SKM-1 (cell line): ENCODE measurements at regions not wholly inside any gene's neighbourhood (a gene's known extent, or its start where the extent isn't known, plus 50 kb on each side); places are given as distances from the start of the nearest gene placed in this dataset.

ENCODE experiments used
- DNase-seq: peaks from one replicate; lab custom pipeline; 2025; ENCODE audit not compliant: unreplicated experiment; lab: John Stamatoyannopoulos, UW

DNA sequence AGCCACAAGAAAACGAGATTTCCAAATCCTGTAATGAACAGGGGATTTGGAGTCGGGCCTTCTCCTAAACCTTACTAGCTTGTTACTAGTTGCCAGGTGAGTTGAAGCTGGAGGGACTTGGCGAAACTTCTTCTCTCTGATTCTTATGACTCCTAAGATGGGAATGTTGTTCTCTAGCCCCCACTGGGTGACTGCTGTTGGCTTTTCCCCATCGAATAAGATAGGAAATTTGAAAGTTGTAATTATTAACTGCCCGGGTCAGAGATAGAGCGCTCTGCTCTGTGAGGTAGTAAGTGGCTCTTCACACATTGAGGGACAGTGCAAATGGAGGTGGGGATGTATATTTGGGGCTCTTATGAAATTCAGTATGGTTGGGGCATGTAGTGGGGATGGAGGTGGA is 111.2 kb upstream of the MBNL2 start:
- no peak for DNase-seq

- DNase-seq, result no peak
Measured at GRCh38 chr13:97111756-97112155, 110.4 kb upstream of the MBNL2 start.

DNA sequence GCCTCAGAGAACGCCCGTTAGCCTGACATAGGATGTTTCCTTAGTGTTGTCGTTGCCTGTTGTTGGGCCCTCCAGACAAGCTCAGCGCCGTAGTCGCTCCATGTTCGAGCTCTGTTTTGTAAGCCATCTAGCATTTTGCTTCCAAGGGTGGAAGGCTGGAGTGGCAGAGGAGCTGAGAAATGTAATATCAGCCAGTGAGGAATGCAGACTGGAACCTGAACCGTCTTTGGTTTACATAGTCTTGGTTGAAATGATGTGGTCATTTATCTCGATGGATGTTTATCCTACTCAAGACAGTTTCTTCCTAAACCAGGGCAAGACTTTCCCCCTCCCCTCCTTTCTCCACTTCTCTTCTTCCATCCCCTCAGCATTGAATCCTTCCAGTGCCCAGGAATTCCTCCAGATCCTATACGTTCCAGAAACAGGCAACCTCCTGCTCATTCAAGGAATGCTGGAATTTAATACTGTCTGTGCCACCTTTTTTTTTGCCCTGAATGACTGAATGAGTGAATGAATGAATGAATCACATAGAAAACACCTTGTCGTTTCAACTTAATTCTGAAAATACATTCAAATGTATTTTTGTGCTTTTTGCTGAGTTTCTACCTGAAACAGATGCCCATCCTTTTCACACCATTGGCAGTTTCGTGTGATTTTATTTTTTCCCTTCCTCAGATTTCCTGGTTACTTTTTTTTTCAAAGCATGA is 109.5 kb upstream of the MBNL2 start:
- no peak for DNase-seq

GRCh38 chr13:97113231-97114001 is 108.7 kb upstream of the MBNL2 start:
- DNase-seq, result no peak

- DNase-seq, result no peak
Measured at GRCh38 chr13:97114651-97115050, 107.5 kb upstream of the MBNL2 start.

DNA sequence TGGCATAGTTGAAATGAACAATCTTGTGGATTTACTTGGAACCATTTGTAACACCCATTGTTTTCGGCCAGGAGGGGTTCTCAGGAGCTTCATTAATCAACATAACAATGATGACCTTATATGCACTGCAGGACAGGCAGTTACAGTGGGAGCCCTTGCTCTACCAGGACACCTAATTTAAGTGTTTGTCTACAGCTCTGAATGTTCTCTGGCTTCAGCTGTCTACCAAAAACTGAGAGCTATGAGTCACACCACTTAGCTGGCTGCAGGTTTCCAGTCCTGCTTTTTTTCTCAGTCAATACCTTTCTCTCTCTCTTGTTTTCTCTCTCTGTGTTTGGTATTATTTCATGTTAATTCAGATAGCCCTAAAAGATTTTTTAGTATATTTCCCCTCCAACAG is 105.4 kb upstream of the MBNL2 start:
- no peak for DNase-seq

GRCh38 chr13:97117388-97117910 is 104.7 kb upstream of the MBNL2 start:
- no peak for DNase-seq

GRCh38 chr13:97119943-97120342 is 102.2 kb upstream of the MBNL2 start:
- DNase-seq, result no peak

DNA sequence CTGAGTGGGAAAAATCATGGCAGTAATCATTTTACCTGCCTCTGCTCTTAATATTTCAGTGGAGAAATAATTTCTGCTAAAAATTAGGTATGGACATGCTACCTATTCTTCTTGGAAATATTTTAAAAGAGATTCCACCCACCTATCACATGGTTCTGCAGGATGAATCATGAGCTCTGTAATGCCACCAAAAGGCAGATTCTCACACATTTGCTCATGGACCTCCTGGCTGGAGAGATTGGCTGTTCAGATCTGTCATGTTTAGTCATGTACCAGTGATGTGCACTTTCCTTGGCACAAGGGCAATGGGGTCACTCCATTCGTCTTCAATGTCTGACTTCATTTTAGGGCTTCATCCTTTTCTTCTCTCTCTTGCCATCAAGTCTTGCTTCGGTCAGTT is 101.8 kb upstream of the MBNL2 start:
- no peak for DNase-seq

DNA sequence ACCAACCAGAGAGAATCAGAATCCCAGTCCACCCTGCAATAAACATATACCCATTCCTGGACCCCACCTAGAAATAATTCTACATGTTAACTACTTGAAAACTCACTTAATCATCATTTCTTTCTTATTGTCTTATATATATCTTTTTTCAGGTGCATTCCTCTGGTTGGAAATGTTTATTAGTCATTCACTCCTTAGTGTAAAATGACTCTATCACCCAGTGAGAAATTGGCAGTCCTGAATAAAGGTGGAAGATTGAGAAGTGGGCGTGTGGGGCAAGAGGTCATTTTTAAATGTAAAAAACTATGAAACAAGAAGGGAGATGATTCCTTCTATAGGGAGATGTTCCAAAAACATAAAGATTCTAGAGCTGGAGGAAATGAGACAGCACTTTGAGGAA is 101.2 kb upstream of the MBNL2 start:
- no peak for DNase-seq

- no peak for DNase-seq
Measured at GRCh38 chr13:97121894-97122293, 100.2 kb upstream of the MBNL2 start.

GRCh38 chr13:97122381-97122996 is 99.6 kb upstream of the MBNL2 start:
- DNase-seq, result no peak

- DNase-seq, result no peak
Measured at GRCh38 chr13:97124206-97124605, 97.9 kb upstream of the MBNL2 start.

DNA sequence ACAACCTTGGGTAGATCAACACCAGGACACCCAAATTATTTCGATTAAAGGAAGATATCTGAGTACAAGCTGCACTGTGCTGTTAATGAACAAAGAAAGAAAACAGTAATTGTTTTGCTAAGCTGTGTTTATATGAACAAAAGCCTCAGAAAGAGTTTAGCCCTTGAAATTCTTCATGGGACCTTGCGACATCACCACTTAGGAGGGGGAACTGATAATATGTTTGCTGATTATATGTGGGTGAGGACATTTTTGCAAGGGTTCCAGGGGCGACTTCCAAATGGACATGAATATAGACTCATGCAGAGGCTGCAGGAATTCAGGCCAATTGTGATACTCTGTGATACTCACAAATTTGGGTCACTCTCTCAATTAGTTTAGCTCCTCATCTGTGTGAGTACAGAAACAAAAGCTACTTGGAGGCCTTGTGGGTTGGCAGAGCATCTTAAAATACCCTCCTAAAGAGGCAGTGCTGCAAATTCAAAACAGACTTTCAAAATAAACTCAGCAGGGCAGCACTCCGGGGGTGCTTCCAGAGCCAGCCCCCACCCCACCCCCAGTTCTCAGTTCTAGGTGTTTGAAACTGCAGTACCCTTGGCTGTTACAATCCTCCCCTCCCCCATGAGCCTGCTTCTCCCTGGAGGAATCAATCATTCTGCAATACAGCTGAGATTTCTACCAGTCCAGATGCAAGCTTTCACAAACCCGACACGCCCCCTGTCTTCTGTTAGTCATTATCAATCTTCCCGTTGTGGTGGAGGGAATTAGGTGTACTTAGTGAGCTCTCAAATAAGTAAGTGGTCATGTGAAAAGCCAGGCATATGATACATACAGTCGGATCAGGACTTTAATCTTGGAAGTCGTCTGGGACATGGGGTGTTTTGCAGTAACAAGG is 97.0 kb upstream of the MBNL2 start:
- DNase-seq, result no peak

- no peak for DNase-seq
Measured at GRCh38 chr13:97125810-97126738, 96.1 kb upstream of the MBNL2 start.

DNA sequence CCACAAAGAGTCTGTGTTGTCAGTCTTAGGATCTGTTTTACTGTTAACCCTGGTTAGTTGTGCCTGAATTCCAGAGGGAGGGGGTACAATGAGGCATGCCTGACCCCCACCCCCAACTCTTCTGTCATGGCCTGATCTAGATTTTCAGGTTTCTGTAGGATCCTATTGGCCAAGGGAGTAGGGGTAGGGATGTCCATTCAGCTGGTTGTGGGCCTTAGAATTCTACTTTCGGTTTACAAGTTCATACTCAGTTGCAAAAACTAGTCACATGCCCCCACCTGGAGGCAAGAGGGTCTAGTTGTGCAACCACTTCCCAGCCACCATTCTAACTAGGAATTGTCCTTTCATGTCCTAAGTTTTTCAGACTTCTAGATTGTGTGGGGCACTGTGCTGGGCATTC is 94.3 kb upstream of the MBNL2 start:
- no peak for DNase-seq

- DNase-seq, result no peak
Measured at GRCh38 chr13:97130190-97130589, 91.9 kb upstream of the MBNL2 start.

- DNase-seq, result no peak
Measured at GRCh38 chr13:97131447-97131846, 90.7 kb upstream of the MBNL2 start.

- no peak for DNase-seq
Measured at GRCh38 chr13:97133554-97133953, 88.6 kb upstream of the MBNL2 start.

DNA sequence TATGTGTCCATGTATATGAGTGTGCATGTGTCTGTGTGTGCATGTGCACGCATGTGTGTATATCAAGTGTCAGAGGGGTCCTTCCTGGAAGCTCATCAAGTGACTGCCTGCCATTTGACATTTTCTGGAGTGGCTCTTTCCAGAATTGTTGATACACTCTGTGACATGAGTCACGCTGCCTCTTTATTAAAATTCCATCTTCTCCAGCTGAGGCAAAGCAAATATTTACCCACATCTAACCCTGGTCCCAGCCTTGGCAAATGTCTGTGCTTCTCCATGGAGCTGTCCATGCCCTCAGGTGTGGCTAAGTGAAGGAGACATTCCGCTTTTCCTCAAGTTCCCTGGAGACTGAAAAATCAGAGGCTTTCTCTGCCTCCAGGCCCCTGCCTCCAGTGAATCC is 88.2 kb upstream of the MBNL2 start:
- DNase-seq, result no peak
